Ishikawa (cell line): ENCODE measurements at regions not wholly inside any gene's neighbourhood (a gene's known extent, or its start where the extent isn't known, plus 50 kb on each side); places are given as distances from the start of the nearest gene placed in this dataset.

Experiments used
- CEBPB ChIP-seq: IDR thresholded peaks from 2 replicates; pipeline ENCODE4 v1.6.1; 2012
- CREB1 ChIP-seq: IDR thresholded peaks from 2 replicates; pipeline ENCODE4 v1.6.1; 2012; ENCODE audit warnings: low read depth
- EGR1 ChIP-seq: IDR thresholded peaks from 2 replicates; pipeline ENCODE4 v1.6.1; 2012
- EP300 ChIP-seq: IDR thresholded peaks from 2 replicates; pipeline ENCODE4 v1.6.1; 2012; ENCODE audit warnings: borderline replicate concordance
- FOXM1 ChIP-seq: IDR thresholded peaks from 2 replicates; pipeline ENCODE4 v1.6.1; 2012; ENCODE audit warnings: low read depth, borderline replicate concordance
- MAX ChIP-seq: IDR thresholded peaks from 2 replicates; pipeline ENCODE4 v1.6.1; 2012
- NFIC ChIP-seq: IDR thresholded peaks from 2 replicates; pipeline ENCODE4 v1.6.1; 2012
- RAD21 ChIP-seq: IDR thresholded peaks from 2 replicates; pipeline ENCODE4 v1.6.1; 2012; ENCODE audit warnings: low read depth
- REST ChIP-seq: IDR thresholded peaks from 2 replicates; pipeline ENCODE4 v1.6.1; 2012; ENCODE audit warnings: low read depth, mild to moderate bottlenecking
- TAF1 ChIP-seq: IDR thresholded peaks from 2 replicates; pipeline ENCODE4 v1.6.1; 2012; ENCODE audit warnings: low read depth, mild to moderate bottlenecking
- TCF12 ChIP-seq: IDR thresholded peaks from 2 replicates; pipeline ENCODE4 v1.6.1; 2012; ENCODE audit warnings: low read depth
- TEAD4 ChIP-seq: IDR thresholded peaks from 2 replicates; pipeline ENCODE4 v1.6.1; 2012
- YY1 ChIP-seq: IDR thresholded peaks from 2 replicates; pipeline ENCODE4 v1.6.1; 2012; ENCODE audit warnings: low read depth
- ZBTB7A ChIP-seq: IDR thresholded peaks from 2 replicates; pipeline ENCODE4 v1.6.1; 2012; ENCODE audit warnings: low read depth
- TF ChIP-seq, protein P1 (sequence below): IDR thresholded peaks from 2 replicates; pipeline ENCODE4 v1.6.1; 2012

DNA sequence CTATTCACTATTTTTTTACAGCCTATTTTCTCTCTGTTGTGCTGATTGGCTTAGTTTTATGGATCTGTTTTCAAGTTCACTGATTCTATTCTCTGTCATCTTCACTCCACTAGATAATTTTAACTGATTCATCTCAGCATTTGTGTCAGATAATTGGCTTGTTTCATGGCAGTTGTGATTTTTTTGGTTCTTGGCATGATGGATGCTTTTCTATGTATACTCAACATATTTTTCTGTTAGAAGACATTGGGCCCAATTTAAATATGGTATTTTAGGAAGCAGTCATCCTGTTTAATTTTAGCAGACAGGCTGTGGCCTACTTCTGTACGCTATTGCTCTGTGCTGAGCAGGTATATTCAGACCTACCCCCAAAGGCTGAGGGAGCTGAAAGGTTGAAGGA is 1865.3 kb upstream of the ACO1 start:
- no peak for TF ChIP-seq CEBPB
- no peak for TF ChIP-seq RAD21
- TF ChIP-seq REST = no peak
- TF ChIP-seq YY1 = no peak
- no peak for TF ChIP-seq FOXM1
- TF ChIP-seq TCF12 = no peak
- TF ChIP-seq NFIC = no peak
- no peak for TF ChIP-seq EGR1
- no peak for TF ChIP-seq MAX
- TF ChIP-seq ZBTB7A = no peak
- TF ChIP-seq EP300 = no peak
- TF ChIP-seq CREB1 = no peak
- TF ChIP-seq TAF1 = no peak
- TF ChIP-seq TEAD4 = no peak
- TF ChIP-seq, protein P1, sequence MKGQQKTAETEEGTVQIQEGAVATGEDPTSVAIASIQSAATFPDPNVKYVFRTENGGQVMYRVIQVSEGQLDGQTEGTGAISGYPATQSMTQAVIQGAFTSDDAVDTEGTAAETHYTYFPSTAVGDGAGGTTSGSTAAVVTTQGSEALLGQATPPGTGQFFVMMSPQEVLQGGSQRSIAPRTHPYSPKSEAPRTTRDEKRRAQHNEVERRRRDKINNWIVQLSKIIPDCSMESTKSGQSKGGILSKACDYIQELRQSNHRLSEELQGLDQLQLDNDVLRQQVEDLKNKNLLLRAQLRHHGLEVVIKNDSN = no peak

DNA sequence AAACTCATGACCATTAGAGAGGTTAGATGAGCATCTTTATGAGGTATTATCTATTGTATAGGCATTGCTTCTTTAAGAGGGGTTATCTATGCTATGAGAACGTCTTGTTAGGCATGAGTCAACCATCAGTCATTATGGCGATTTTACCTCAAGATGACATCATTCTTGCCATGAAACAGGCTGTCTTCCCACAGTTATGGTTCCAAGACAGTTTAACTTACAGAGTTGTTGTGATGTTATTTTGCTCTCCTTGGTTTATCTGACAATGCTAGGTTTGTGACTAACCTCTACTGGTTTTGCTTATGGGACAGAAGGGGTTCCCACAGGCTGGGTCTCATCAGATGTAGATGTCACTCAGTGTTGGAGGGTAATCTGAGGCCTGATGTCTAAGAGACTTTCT is 1864.7 kb upstream of the ACO1 start:
- TF ChIP-seq, protein P1 = no peak
- TF ChIP-seq TAF1 (no peak), MAX (no peak), FOXM1 (no peak), RAD21 (no peak), CREB1 (no peak), EP300 (no peak), ZBTB7A (no peak), TCF12 (no peak), EGR1 (no peak), TEAD4 (no peak), CEBPB (no peak), NFIC (no peak), YY1 (no peak)

GRCh38 chr9:30522061-30522460 is 1862.4 kb upstream of the ACO1 start:
- TF ChIP-seq MAX = no peak
- TF ChIP-seq EP300 = no peak
- TF ChIP-seq CREB1 = no peak
- no peak for TF ChIP-seq TAF1
- TF ChIP-seq EGR1 = no peak
- no peak for TF ChIP-seq TEAD4
- no peak for TF ChIP-seq REST
- no peak for TF ChIP-seq CEBPB
- no peak for TF ChIP-seq NFIC
- no peak for TF ChIP-seq FOXM1

GRCh38 chr9:30522486-30522885 is 1862.0 kb upstream of the ACO1 start:
- TF ChIP-seq TEAD4 (no peak), TCF12 (no peak), CREB1 (no peak), RAD21 (no peak), ZBTB7A (no peak), YY1 (no peak), EP300 (no peak), CEBPB (no peak)
- TF ChIP-seq, protein P1 = no peak

- TF ChIP-seq CEBPB (no peak), YY1 (no peak), FOXM1 (no peak), ZBTB7A (no peak)
Observed at GRCh38 chr9:30524311-30524710, 1860.1 kb upstream of the ACO1 start.

DNA sequence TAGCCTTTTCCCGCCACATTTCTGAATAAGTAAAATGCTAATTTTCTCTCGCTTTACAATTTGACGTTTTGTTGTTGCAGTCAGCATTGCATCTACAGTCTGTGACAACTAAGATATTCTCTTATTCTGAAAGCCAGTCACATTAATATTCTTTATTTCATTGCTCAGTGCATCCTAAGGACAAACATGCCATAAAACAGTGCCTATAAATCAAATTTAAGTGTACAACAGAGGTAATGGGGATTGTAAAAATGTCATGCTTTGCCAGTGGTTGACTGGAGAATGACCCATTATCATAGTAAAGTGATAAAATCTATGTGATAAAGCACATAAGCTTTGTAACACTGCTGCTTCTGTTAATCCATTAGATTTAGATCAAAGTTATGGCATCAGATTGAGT is 1850.0 kb upstream of the ACO1 start:
- no peak for TF ChIP-seq CREB1
